Activated naive CD4-positive, alpha-beta T cell treated with anti-CD3 and anti-CD28 coated beads for 36 hours (primary cell): ENCODE measurements at regions not wholly inside any gene's neighbourhood (a gene's known extent, or its start where the extent isn't known, plus 50 kb on each side); places are given as distances from the start of the nearest gene placed in this dataset.

Experiments used
- CTCF ChIA-PET: fragments of 350-600 bp; sonication (Branson Sonifier 250); formaldehyde crosslinking; loops from one replicate; lab custom pipeline; 2021; ENCODE audit warnings: antibody characterized with exemption; lab: Charles Lee
- DNase-seq: peaks from one replicate; pipeline ENCODE4 v3.0.0-alpha.2; 2020
- H3K27ac Mint-ChIP-seq: one replicate; pipeline ENCODE4 v1.8.0; 2021; ENCODE audit warnings: mild to moderate bottlenecking, mixed read lengths
- H3K27me3 Mint-ChIP-seq: one replicate; pipeline ENCODE4 v1.8.0; 2021; ENCODE audit warnings: low read depth, mixed read lengths
- H3K36me3 Mint-ChIP-seq: one replicate; pipeline ENCODE4 v1.8.0; 2021; ENCODE audit warnings: low read depth, mixed read lengths
- H3K4me1 Mint-ChIP-seq: one replicate; pipeline ENCODE4 v1.8.0; 2021; ENCODE audit warnings: low read depth, mixed read lengths
- H3K4me3 Mint-ChIP-seq: one replicate; pipeline ENCODE4 v1.8.0; 2021; ENCODE audit warnings: mild to moderate bottlenecking, moderate library complexity, mixed read lengths
- H3K9me3 Mint-ChIP-seq: one replicate; pipeline ENCODE4 v1.8.0; 2021; ENCODE audit warnings: mixed read lengths
- intact Hi-C: fragments of 100-400 bp; cut with micrococcal nuclease; formaldehyde crosslinking; loops from one replicate; pipeline ENCODE4 v1.15.1; 2023

DNA sequence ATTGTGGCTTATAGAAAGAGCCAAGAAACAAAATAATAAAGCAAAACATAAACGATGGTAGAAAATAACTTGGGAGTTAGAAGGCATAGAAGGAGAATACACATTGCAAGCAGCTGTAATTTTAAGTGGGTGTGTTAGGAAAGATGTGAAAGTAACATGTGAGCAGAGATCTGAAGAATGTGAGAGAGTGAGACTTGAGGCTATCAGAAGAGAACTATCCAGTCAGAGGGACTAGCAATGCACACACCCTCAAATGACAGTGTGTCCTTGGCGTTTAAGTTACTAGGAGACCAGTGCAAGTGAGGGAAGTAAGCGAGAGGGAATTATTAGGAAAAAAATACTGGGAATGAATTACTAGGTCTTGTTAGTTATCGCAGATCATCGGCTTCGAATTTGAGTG is 304.9 kb downstream of the DSEL start:
- H3K36me3 Mint-ChIP-seq = no peaks in the 10 kb centered on the region
- intact Hi-C loops = loop anchor here (10.0 kb wide), 1 partner anchor 653 kb away; no protein-coding TSS in a partner anchor
- H3K27me3 Mint-ChIP-seq = no peaks in the 10 kb centered on the region
- no peak overlapping the region for H3K4me3 Mint-ChIP-seq
- no peaks in the 10 kb centered on the region for H3K4me1 Mint-ChIP-seq
- H3K27ac Mint-ChIP-seq = no peak overlapping the region
- no peaks in the 10 kb centered on the region for H3K9me3 Mint-ChIP-seq
- CTCF ChIA-PET = no interaction called here
- no peak for DNase-seq

DNA sequence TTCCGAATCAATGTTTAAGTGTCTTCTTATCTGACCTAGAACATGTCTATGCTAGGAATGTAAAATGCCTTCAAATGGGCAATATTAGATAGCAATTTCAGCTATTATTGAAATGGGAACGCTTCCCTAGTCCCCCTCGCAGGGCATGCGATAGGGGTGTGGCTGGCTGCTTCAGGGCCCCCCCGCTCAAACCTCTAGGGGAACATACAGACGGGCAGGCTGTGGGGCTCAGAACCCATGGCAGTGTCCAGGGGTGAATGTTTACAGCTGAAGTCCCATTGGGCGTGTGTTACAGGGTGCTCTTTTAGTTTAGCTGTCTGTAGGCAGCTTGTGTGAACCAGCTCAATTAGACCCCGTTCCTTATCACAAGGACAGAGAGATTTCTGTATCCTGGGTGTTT is 315.9 kb downstream of the DSEL start:
- intact Hi-C loops = loop anchor here (1.0 to 5.0 kb wide), 2 partner anchors 96 to 638 kb away; no protein-coding TSS in a partner anchor
- Mint-ChIP-seq H3K9me3 (no peaks in the 10 kb centered on the region), H3K27me3 (peaks cover 5% of the 10 kb centered on the region), H3K27ac (no peak overlapping the region), H3K36me3 (no peaks in the 10 kb centered on the region), H3K4me1 (no peaks in the 10 kb centered on the region), H3K4me3 (no peak overlapping the region)
- no peak for DNase-seq
- CTCF ChIA-PET = interaction anchor here (0.5 to 4.8 kb wide), 6 partner anchors 18 to 618 kb away, joined by 3 to 32 read pairs (median 5); no protein-coding TSS in a partner anchor

DNA sequence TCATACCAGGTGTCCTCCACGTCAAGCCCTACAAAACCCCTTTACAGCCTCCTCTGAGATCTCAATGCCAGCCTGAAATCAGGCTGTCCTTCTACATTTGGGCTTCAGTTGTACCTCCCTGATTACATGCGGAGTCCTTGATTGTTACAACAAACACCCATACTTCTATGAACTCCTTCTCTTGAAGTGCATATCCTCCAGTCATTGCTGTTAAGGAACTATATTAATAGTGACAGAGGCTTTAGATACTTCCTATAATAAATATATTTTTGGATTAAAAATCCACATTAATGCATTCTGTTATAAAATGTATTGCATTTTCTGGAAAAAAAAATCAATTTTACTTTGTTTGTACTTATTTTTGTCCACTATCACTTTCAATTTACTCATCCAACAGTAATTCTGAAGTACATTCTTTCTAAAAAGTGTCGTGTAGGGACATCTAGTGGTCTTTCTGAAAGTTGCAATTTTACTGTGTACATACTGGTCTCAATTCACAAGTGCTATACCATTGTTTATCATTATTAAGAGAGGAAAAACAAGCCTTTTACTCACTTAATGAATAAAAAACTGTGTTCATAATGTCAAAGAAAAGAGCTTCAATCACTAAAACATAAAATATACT is 316.4 kb downstream of the DSEL start:
- no peak for DNase-seq
- no peak overlapping the region for H3K4me3 Mint-ChIP-seq
- intact Hi-C loops = loop anchor here (1.0 to 5.0 kb wide), 2 partner anchors 96 to 638 kb away; no protein-coding TSS in a partner anchor
- H3K27ac Mint-ChIP-seq = no peak overlapping the region
- H3K27me3 Mint-ChIP-seq = peaks cover 5% of the 10 kb centered on the region
- no peaks in the 10 kb centered on the region for H3K9me3 Mint-ChIP-seq
- CTCF ChIA-PET = interaction anchor here (0.5 to 4.8 kb wide), 5 partner anchors 53 to 428 kb away, joined by 3 to 32 read pairs (median 3); no protein-coding TSS in a partner anchor
- no peaks in the 10 kb centered on the region for H3K36me3 Mint-ChIP-seq
- H3K4me1 Mint-ChIP-seq = peaks cover under 1% of the 10 kb centered on the region

GRCh38 chr18:67194886-67195285 is 321.6 kb downstream of the DSEL start:
- Mint-ChIP-seq H3K9me3 (no peaks in the 10 kb centered on the region), H3K27ac (no peak overlapping the region), H3K4me1 (peaks cover 3% of the 10 kb centered on the region), H3K27me3 (peaks cover 6% of the 10 kb centered on the region), H3K4me3 (no peak overlapping the region), H3K36me3 (no peaks in the 10 kb centered on the region)
- DNase-seq = no peak
- CTCF ChIA-PET = no interaction called here
- intact Hi-C loops = no loop called here

GRCh38 chr18:67192535-67192934 is 324.0 kb downstream of the DSEL start:
- Mint-ChIP-seq H3K4me3 (no peak overlapping the region), H3K27me3 (peaks cover 2% of the 10 kb centered on the region), H3K36me3 (no peaks in the 10 kb centered on the region), H3K4me1 (peaks cover 3% of the 10 kb centered on the region), H3K9me3 (no peaks in the 10 kb centered on the region), H3K27ac (no peak overlapping the region)
- no peak for DNase-seq
- intact Hi-C loops = no loop called here
- CTCF ChIA-PET = interaction anchor here (1.7 kb wide), 1 partner anchor 88 kb away, joined by 5 read pairs; no protein-coding TSS in a partner anchor

GRCh38 chr18:67183398-67183797 is 333.1 kb downstream of the DSEL start:
- H3K27ac Mint-ChIP-seq = no peak overlapping the region
- no peak overlapping the region for H3K4me3 Mint-ChIP-seq
- H3K9me3 Mint-ChIP-seq = no peaks in the 10 kb centered on the region
- CTCF ChIA-PET = no interaction called here
- DNase-seq = no peak
- H3K27me3 Mint-ChIP-seq = peaks cover 15% of the 10 kb centered on the region
- H3K36me3 Mint-ChIP-seq = no peaks in the 10 kb centered on the region
- no peaks in the 10 kb centered on the region for H3K4me1 Mint-ChIP-seq
- intact Hi-C loops = no loop called here

- CTCF ChIA-PET = no interaction called here
- Mint-ChIP-seq H3K4me3 (no peak overlapping the region), H3K27ac (no peak overlapping the region), H3K36me3 (no peaks in the 10 kb centered on the region), H3K4me1 (no peaks in the 10 kb centered on the region), H3K9me3 (no peaks in the 10 kb centered on the region), H3K27me3 (peaks cover 12% of the 10 kb centered on the region)
- DNase-seq = no peak
- intact Hi-C loops = no loop called here
These were observed 336.8 kb downstream of the DSEL start for GRCh38 chr18:67179726-67180125.

GRCh38 chr18:67159662-67160061 is 356.9 kb downstream of the DSEL start:
- no peak overlapping the region for H3K27ac Mint-ChIP-seq
- DNase-seq = no peak
- no peaks in the 10 kb centered on the region for H3K27me3 Mint-ChIP-seq
- H3K4me1 Mint-ChIP-seq = no peaks in the 10 kb centered on the region
- no peak overlapping the region for H3K4me3 Mint-ChIP-seq
- H3K9me3 Mint-ChIP-seq = no peaks in the 10 kb centered on the region
- intact Hi-C loops = no loop called here
- H3K36me3 Mint-ChIP-seq = no peaks in the 10 kb centered on the region
- CTCF ChIA-PET = no interaction called here

GRCh38 chr18:67154979-67155378 is 361.5 kb downstream of the DSEL start:
- no peaks in the 10 kb centered on the region for H3K9me3 Mint-ChIP-seq
- H3K4me1 Mint-ChIP-seq = no peaks in the 10 kb centered on the region
- H3K27me3 Mint-ChIP-seq = no peaks in the 10 kb centered on the region
- no peak overlapping the region for H3K4me3 Mint-ChIP-seq
- H3K27ac Mint-ChIP-seq = no peak overlapping the region
- no peaks in the 10 kb centered on the region for H3K36me3 Mint-ChIP-seq
- intact Hi-C loops = no loop called here
- CTCF ChIA-PET = no interaction called here
- no peak for DNase-seq

GRCh38 chr18:67151366-67151765 is 365.2 kb downstream of the DSEL start:
- Mint-ChIP-seq H3K27ac (no peak overlapping the region), H3K9me3 (no peaks in the 10 kb centered on the region), H3K36me3 (no peaks in the 10 kb centered on the region), H3K27me3 (no peaks in the 10 kb centered on the region), H3K4me1 (no peaks in the 10 kb centered on the region), H3K4me3 (no peak overlapping the region)
- CTCF ChIA-PET = no interaction called here
- intact Hi-C loops = no loop called here
- DNase-seq = no peak

DNA sequence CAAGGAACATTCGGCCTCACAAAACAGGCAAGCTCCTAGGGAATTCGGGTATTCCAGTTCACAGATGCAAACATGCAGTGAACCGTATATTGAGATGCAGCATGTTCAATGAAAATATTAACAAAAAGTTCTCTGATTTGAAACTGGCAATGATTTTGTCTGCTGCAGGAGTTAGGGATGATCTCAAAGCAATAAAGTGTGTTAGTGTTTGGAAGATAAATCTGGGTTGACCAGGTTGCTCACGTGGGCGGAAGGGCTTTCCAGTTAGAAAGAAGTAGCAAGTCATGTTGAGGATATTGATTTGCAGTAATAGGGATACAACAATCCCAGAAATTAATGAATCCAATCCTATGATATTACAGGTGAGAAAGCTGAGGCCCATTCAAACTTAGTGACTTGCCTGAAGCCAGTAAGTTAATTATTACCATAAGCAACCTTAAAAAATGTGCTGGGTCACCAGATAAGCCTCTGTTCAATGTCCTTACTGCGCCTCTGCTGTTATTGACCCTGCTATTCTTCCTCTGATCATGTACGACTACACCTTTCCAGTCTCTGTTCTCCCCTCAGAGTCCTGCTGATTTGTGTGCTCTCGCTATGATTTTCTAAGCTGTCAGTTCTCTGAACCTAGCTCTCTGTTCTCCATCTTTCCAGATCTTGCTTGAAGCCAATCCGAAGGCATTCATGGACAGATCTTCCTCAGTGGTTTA is 370.8 kb downstream of the DSEL start:
- no peaks in the 10 kb centered on the region for H3K4me1 Mint-ChIP-seq
- intact Hi-C loops = no loop called here
- no peaks in the 10 kb centered on the region for H3K36me3 Mint-ChIP-seq
- no peak for DNase-seq
- H3K9me3 Mint-ChIP-seq = no peaks in the 10 kb centered on the region
- CTCF ChIA-PET = interaction anchor here (1.3 kb wide), 1 partner anchor 9 kb away, joined by 4 read pairs; no protein-coding TSS in a partner anchor
- no peaks in the 10 kb centered on the region for H3K27me3 Mint-ChIP-seq
- H3K27ac Mint-ChIP-seq = no peak overlapping the region
- H3K4me3 Mint-ChIP-seq = no peak overlapping the region

GRCh38 chr18:67144329-67144728 is 372.2 kb downstream of the DSEL start:
- H3K27me3 Mint-ChIP-seq = no peaks in the 10 kb centered on the region
- no peak for DNase-seq
- H3K4me3 Mint-ChIP-seq = no peak overlapping the region
- no peaks in the 10 kb centered on the region for H3K4me1 Mint-ChIP-seq
- H3K9me3 Mint-ChIP-seq = no peaks in the 10 kb centered on the region
- no peak overlapping the region for H3K27ac Mint-ChIP-seq
- intact Hi-C loops = no loop called here
- no peaks in the 10 kb centered on the region for H3K36me3 Mint-ChIP-seq
- CTCF ChIA-PET = interaction anchor here (1.3 kb wide), 1 partner anchor 8 kb away, joined by 4 read pairs; no protein-coding TSS in a partner anchor

- Mint-ChIP-seq H3K9me3 (no peaks in the 10 kb centered on the region), H3K4me1 (no peaks in the 10 kb centered on the region), H3K27me3 (no peaks in the 10 kb centered on the region), H3K27ac (no peak overlapping the region), H3K4me3 (no peak overlapping the region), H3K36me3 (no peaks in the 10 kb centered on the region)
- DNase-seq = no peak
- CTCF ChIA-PET = no interaction called here
- intact Hi-C loops = no loop called here
These were observed 373.5 kb downstream of the DSEL start for GRCh38 chr18:67143028-67143427.
